Testis (tissue), 2 donors: ENCODE measurements at regions not wholly inside any gene's neighbourhood (a gene's known extent, or its start where the extent isn't known, plus 50 kb on each side); places are given as distances from the start of the nearest gene placed in this dataset.

ENCODE experiments used
- CTCF ChIP-seq, 3 experiments: fragments of 450-650 bp in 2 of 3; fragments of 200-600 bp in 1 of 3; sonication (generic) in 1 of 3; IDR thresholded peaks; one replicate each; pipeline ENCODE4 v1.5.1; 2016 to 2019; ENCODE audit warnings: antibody characterized with exemption in 3 of 3, mild to moderate bottlenecking in 2 of 3, moderate library complexity in 1 of 3
- POLR2A ChIP-seq: fragments of 450-650 bp; IDR thresholded peaks from one replicate; pipeline ENCODE4 v1.6.1; 2017; ENCODE audit warnings: antibody characterized with exemption, mild to moderate bottlenecking, moderate library complexity

DNA sequence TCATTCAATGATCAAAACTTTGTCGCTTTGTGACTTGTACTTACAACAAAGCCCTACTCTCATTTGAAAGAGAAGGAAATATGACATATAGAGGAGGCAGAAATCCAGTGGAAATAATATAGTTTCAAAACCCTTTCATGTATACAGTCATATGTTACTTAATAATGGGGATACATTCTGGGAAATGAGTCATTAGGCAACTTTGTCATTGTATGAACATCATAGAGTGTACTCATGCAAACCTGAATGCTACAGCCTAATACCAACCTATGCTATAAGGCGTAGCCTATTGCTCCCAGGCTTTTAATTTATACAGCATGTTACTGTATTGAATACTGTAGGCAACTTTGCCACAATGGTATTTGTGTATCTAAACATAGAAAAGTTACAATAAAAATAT, 69.0 kb upstream of the SMC2 start:
- TF ChIP-seq CTCF (IDR thresholded peaks at IDR 0.05): no peak
- no peak for TF ChIP-seq POLR2A
